ENCODE measurements at regions not wholly inside any gene's neighbourhood (a gene's known extent, or its start where the extent isn't known, plus 50 kb on each side); places are given as distances from the start of the nearest gene placed in this dataset.

GRCh38 chr13:60733933-60734332 lies 336.9 kb downstream of the TDRD3 start:
- TF ChIP-seq OSR1 (CRISPR knock-in tag; IDR thresholded peaks at IDR 0.05), result no peak
- no peak for TF ChIP-seq ISL1 (CRISPR knock-in tag; IDR thresholded peaks at IDR 0.05)
- no peak for TF ChIP-seq CSRNP3 (CRISPR knock-in tag; IDR thresholded peaks at IDR 0.05)
- no peak for TF ChIP-seq ZFP3 (CRISPR knock-in tag; IDR thresholded peaks at IDR 0.05)
- TF ChIP-seq ARNTL (CRISPR knock-in tag; IDR thresholded peaks at IDR 0.05; ENCODE audit: borderline replicate concordance, low read depth), result no peak
- TF ChIP-seq CREB5 (CRISPR knock-in tag; IDR thresholded peaks at IDR 0.05; ENCODE audit: low read depth), result no peak
- TF ChIP-seq RARB (CRISPR knock-in tag; IDR thresholded peaks at IDR 0.05), result no peak
- TF ChIP-seq PATZ1 (CRISPR knock-in tag; IDR thresholded peaks at IDR 0.05; ENCODE audit: borderline replicate concordance), result no peak
- TF ChIP-seq ZNF8 (CRISPR knock-in tag; IDR thresholded peaks at IDR 0.05), result no peak
- no peak for TF ChIP-seq TOX (CRISPR knock-in tag; IDR thresholded peaks at IDR 0.05; ENCODE audit: borderline replicate concordance)
- no peak for TF ChIP-seq GLIS3 (CRISPR knock-in tag; IDR thresholded peaks at IDR 0.05)

Data from SK-N-SH treated with all-trans-retinoic acid at 6 μM for 48 hours (cell line).